OCI-LY7 (cell line): ENCODE measurements at regions not wholly inside any gene's neighbourhood (a gene's known extent, or its start where the extent isn't known, plus 50 kb on each side); places are given as distances from the start of the nearest gene placed in this dataset.

ENCODE experiments used
- CTCF ChIP-seq: fragments of 200-600 bp; sonication (generic); conservative IDR thresholded peaks from 2 replicates; pipeline ENCODE4 v1.5.1; 2014; ENCODE audit warnings: mild to moderate bottlenecking, antibody characterized with exemption, low read length, moderate library complexity, mixed read lengths
- EZH2phosphoT487 ChIP-seq: fragments of 200-600 bp; sonication (generic); IDR thresholded peaks from 2 replicates; pipeline ENCODE4 v1.6.1; 2018; ENCODE audit warnings: low read depth, borderline replicate concordance, mild to moderate bottlenecking, mixed run types, antibody characterized with exemption, low read length, moderate library complexity, mixed read lengths

DNA sequence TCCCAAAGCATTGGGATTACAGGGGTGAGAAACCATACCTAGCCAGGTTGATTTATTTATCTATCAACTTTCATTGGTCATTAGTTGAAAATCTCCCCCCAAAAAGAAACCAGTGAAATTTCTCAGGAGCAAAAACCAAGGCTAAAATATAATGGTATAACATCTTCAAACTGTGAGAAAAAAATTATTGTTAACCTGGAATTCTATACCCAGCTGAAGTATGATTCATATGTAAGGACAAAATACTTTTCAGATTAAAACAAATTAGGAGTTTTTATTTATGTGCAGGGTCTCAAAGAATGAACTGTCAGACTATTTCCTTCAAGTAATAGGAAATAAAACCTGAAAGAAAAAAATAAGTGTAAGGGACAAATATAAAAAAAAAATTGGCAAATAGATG lies 1053.9 kb downstream of the UQCRFS1 start:
- TF ChIP-seq CTCF, result no peak
- TF ChIP-seq EZH2phosphoT487, result no peak
